HG03342 (cell line): ENCODE measurements at regions not wholly inside any gene's neighbourhood (a gene's known extent, or its start where the extent isn't known, plus 50 kb on each side); places are given as distances from the start of the nearest gene placed in this dataset.
A peak's percentile ranks its signal among the peaks of the same experiment; 100 is the strongest.
"Not testable (repeated sequence)": the region's sequence is repeated elsewhere in the genome, so short reads cannot be mapped to it uniquely, and the experiment has no call there.

ENCODE experiments used
- ATAC-seq: cut with Tn5 transposase; IDR thresholded peaks from one replicate; pipeline ENCODE4 v1.9.1; 2021; ENCODE audit warnings: mild to moderate bottlenecking, moderate library complexity; ENCODE audit not compliant: unreplicated experiment

DNA sequence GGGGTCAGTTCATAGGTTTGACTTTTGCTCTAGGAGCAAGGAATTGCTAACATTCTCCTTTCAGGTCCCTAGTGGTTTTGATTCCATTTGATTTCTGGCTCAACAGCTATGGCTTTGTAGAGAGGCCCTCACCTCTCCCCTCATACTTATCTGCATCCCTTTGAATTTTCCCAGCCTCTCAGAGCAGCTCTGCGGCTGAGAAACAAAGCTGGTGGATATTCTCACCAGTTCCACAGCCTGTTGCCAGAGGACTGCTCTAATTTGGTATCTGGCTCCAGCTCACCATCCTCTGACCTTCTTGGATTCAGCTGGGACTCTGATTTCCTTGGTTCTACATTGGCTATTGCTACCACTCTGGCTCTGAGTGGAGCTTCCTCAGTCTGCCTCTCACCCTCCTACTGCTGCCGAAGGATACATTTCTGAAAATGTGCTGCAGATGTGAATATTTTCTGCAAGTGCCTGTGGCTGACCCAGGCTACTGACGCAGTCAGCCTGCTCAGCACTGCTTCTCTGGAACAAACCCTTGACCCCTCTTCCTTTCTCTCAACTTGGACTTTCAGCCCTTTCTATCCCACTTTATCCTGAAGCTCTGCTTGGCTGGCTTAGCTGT is 110.9 kb upstream of the ENPEP start:
- ATAC-seq, result no peak

DNA sequence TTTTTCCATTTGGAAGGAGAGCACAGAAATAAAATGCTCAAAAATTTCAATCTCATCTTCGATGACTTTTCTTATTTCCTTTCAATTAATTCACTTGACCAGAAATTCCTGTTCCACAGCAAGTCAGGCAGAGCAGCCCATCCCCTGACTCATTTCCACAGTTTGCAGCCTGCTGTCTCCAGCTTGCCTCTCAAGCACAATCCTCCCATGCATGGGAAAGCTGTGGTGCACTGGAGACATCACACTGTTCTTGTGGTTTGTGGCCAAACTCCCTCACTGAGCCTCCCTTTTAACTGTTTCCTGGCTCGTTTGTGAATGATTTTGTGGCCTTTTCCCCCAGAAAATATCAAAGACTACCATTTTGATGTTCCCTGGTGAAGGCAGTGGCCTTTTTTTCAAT is 114.0 kb upstream of the ENPEP start:
- no peak for ATAC-seq

GRCh38 chr4:110359076-110359475 is 116.9 kb upstream of the ENPEP start:
- ATAC-seq, result no peak

GRCh38 chr4:110357521-110357920 is 118.4 kb upstream of the ENPEP start:
- ATAC-seq, result no peak

- ATAC-seq, result no peak
Measured at GRCh38 chr4:110354460-110354859, 121.5 kb upstream of the ENPEP start.

DNA sequence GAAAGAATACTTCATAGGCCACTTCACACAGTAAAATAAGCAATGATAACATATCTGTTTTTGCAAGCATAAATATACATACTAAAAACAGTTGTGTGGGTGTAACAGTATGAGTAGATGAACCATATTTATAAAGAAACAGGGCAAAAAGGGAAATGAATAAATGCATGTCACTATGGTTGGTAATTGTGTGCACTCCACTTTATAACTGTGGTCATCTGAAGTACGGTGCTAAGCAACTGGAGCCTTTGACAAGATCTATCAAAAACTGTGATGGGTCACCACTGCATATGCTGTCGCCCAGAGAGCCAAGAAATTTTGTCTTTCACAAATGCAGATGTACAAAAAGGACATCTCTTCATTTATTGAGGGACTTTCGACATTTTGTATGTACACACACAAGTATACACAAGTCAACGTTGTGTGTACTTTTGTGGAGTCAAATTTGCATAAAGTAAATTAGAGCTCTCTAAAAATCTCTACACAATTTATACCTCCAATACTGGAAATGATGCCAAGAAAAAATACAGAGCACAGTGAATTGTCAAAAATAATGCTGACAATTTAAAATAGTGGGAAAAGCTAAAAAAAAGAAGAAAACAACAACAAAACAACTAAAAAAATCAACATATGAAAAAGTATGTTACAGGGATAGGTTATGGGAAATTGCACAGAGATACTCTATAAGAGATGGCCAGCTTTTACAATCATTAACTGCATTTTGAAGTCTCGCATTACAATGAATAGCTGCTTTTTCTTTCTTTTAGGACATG is 123.1 kb upstream of the ENPEP start:
- no peak for ATAC-seq

DNA sequence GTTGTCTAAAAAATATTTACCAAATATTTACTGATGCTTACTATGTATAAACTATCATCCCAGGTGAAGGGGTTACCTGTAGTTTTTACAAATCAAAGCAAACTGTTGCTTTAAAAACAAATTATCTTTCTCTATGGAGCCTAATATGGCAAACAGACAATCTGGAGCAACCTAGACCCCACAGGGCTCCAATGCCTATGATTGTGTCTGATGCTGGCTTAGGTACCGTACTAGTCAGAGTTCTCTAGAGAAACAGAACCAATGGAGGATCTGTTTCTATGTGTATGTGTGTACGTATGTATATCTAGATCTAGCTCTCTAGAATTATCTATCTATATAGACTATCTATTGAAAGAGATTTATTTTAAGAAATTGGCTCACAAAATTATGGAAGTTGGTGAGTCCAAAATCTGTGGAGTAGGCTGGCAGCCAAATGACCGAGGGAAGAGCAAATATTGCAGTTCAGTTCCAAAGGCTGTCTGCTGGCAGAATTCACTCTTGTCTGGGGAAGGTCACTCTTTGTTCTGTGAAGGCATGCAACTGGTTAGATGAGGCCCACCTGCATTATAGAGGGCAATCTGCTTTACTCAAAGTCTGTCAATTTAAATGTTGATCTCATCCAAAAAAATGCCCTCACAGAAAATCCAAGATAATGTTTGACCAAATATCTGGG is 127.1 kb upstream of the ENPEP start:
- no peak for ATAC-seq

DNA sequence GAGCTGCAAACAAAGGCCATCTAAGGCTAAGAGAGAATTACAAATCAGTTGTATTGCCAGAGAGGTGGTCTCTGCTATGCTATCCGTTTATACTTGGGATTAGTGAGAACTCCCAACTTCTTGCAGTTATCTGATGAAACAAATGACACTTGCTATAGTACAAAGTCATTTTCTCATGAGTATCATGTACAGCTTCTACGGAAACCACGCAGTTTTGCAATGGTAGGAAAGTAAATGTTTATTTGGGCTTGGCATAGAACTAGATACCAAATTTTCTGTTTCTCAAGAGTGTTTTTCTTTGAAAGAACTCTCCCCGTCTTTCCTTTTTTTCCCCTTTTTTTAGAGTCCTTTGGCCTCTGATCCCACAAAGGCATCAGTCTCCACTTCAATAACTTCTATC is 128.2 kb upstream of the ENPEP start:
- no peak for ATAC-seq

GRCh38 chr4:110344165-110344564 is 131.8 kb upstream of the ENPEP start:
- ATAC-seq, result no peak

- no peak for ATAC-seq
Measured at GRCh38 chr4:110343534-110343933, 132.4 kb upstream of the ENPEP start.

DNA sequence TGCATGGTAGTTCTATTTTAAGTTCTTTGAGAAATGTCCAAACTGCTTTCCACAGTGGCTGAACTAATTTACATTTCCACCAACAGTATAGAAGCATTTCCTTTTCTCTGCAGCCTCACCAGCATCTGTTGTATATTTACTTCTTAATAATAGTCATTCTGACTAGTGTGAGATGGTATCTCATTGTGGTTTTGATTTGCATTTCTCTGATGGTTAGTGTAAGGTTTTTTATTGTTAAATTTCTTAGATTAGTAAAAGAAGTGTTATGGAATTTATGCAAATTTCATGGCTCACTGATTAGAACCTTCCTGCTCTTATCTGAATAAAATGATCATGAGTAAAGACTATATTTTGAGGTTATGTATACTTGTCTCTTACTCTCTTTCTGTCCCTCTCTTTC is 134.8 kb upstream of the ENPEP start:
- peak; percentile 63 for ATAC-seq

GRCh38 chr4:110335399-110335798 is 137.0 kb upstream of the ELOVL6 start:
- no peak for ATAC-seq

GRCh38 chr4:110332483-110332882 is 134.1 kb upstream of the ELOVL6 start:
- no peak for ATAC-seq

DNA sequence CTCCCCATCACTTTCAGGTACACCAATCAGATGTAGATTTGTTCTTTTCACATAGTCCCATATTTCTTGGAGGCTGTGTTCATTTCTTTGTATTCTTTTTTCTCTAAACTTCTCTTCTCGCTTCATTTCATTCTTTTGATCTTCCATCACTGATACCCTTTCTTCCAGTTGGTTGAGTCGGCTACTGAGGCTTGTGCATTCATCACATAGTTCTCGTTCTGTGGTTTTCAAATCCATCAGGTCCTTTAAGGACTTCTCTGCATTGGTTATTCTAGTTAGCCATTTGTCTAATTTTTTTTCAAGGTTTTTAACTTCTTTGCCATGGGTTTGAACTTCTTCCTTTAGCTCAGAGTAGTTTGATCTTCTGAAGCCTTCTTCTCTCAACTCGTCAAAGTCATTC is 128.0 kb upstream of the ELOVL6 start:
- ATAC-seq, result not testable (repeated sequence)

DNA sequence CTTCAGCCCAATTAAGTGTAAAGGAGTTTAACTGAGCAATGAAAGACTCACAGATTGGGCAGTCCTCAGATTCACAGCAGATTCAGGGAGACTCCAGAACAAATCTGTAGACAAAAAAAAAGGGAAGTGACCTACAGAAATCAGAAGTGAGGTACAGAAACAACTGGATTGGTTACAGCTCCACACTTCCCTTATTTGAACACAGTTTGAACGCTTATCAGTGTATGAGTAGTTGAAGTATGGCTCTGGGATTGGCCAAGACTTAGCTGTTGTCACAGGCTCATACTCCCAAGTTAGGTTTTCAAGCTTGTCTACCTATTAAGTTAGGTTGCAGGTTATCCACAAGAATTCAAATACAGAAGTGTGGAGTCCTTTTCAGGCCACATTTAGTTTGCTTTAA is 112.4 kb upstream of the ELOVL6 start:
- ATAC-seq, result peak; percentile 95

- ATAC-seq, result no peak
Measured at GRCh38 chr4:110309675-110310074, 111.3 kb upstream of the ELOVL6 start.

DNA sequence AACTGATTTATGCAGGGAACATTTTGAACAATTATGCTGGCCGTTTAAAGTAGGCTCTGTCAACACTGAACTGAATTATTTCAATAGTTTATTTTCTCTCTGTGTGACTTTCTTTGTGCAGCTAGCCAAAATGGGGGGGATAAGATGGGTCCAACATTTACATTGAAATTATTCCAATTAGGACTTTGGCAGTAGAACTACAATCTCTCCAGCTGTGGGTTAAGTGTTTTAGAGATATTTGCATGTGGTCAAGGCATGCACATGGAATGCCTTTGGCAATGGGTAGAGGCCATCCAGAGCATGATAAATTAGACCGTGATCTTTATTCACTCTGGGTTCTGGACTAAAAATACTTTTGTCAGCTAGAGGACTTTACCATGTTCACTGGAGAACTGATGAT is 107.9 kb upstream of the ELOVL6 start:
- no peak for ATAC-seq

DNA sequence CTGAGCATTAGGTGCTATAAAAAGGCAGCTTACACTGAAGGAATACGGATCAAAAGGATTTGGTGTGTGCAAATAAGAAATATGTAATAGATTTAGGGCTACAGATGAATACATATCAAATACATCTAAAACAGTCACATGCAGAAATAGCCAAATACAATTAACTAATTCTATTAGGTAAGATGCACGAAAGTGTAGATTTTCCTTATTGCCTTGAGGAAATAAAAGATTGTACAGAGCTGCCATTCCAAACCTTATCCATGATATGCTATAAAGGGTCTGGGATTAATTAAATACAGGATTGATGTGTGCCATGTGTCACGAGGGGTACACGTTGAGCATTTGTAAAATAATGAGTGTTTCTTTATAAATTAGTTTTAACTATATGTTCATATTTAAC is 107.0 kb upstream of the ELOVL6 start:
- ATAC-seq, result no peak

- peak; percentile 82 for ATAC-seq
Measured at GRCh38 chr4:110296892-110297291, 98.5 kb upstream of the ELOVL6 start.

- no peak for ATAC-seq
Measured at GRCh38 chr4:110294165-110294564, 95.8 kb upstream of the ELOVL6 start.

DNA sequence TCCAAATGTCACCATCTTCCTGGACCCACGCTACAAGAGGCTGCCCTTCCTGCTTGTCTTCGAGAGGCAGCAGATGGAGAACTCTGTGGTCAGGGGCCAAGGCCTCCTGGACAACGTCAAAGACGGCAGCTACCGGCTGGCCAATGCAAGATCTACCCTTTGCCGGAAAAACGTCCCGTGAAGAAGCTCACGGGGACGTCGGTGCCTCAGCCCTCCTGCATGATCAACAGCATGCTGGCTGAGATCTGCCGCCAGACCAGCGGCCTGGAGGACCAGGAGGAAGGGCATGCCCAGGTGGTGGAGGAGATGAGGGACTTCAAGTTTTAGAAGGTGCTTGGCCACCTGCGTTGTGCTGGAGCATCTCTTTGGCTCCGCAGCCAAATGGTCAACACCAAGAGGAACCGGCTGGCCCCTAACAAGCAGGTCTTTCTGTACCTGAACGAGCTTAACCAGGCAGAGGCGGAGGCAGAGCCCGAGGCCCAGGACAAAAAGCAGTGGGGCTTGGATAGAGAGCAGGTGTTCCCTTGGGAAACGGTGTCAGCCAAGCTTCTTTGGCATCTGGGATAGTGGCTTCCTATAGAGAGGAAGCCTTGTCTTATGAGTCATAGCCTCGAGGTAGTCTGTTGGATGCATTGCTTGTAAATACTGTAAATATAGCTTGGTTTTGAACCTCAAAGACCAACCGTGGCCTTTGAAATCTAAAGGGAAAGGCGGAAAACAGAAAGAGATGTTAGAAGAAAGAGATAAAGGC is 94.8 kb upstream of the ELOVL6 start:
- ATAC-seq, result no peak
